Type B pancreatic cell (in vitro differentiated cells): ENCODE measurements at regions not wholly inside any gene's neighbourhood (a gene's known extent, or its start where the extent isn't known, plus 50 kb on each side); places are given as distances from the start of the nearest gene placed in this dataset.

Experiments used
- DNase-seq: peaks from one replicate; pipeline ENCODE4 v3.0.0; 2021; ENCODE audit warnings: mixed read lengths; ENCODE audit not compliant: unreplicated experiment; ENCODE audit errors: extremely low spot score
- H3K27ac Mint-ChIP-seq: 2 replicates; pipeline ENCODE4 v1.8.0; 2021; ENCODE audit warnings: mild to moderate bottlenecking, mixed read lengths
- H3K27me3 Mint-ChIP-seq: 2 replicates; pipeline ENCODE4 v1.8.0; 2021; ENCODE audit warnings: mixed read lengths
- H3K36me3 Mint-ChIP-seq: 2 replicates; pipeline ENCODE4 v1.8.0; 2021; ENCODE audit warnings: mixed read lengths
- H3K4me1 Mint-ChIP-seq: one replicate; pipeline ENCODE4 v1.8.0; 2021; ENCODE audit warnings: mixed read lengths; ENCODE audit not compliant: unreplicated experiment
- H3K4me3 Mint-ChIP-seq: 2 replicates; pipeline ENCODE4 v1.8.0; 2021; ENCODE audit warnings: mild to moderate bottlenecking, mixed read lengths
- H3K9me3 Mint-ChIP-seq: 2 replicates; pipeline ENCODE4 v1.8.0; 2021; ENCODE audit warnings: mixed read lengths
- TF ChIP-seq, protein P1 (sequence below): fragments of 200-600 bp; sonication (generic); conservative IDR thresholded peaks from 2 replicates; pipeline ENCODE4 v1.5.0; 2021; ENCODE audit warnings: antibody characterized with exemption, mild to moderate bottlenecking

DNA sequence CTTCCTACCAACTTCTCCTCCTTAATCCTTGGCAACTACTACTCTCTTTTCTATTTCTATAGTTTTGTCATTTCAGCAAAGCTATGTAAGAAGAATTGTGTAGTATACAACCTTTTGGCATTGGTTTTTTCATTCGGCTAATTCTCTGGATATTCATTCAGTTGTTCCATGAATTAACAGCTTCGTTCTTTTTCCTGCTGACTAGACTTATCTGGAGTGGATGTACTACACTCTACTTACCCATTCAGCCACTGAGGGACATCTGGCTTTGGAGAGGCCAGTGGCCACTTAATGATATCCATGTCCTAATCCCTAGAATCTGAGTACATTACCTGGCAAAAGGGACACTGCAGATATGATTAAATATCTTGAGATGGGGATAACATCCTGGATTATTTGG lies 623.9 kb downstream of the DOK5 start:
- no peak overlapping the region for H3K4me3 Mint-ChIP-seq
- no peaks in the 10 kb centered on the region for H3K36me3 Mint-ChIP-seq
- TF ChIP-seq, protein P1, sequence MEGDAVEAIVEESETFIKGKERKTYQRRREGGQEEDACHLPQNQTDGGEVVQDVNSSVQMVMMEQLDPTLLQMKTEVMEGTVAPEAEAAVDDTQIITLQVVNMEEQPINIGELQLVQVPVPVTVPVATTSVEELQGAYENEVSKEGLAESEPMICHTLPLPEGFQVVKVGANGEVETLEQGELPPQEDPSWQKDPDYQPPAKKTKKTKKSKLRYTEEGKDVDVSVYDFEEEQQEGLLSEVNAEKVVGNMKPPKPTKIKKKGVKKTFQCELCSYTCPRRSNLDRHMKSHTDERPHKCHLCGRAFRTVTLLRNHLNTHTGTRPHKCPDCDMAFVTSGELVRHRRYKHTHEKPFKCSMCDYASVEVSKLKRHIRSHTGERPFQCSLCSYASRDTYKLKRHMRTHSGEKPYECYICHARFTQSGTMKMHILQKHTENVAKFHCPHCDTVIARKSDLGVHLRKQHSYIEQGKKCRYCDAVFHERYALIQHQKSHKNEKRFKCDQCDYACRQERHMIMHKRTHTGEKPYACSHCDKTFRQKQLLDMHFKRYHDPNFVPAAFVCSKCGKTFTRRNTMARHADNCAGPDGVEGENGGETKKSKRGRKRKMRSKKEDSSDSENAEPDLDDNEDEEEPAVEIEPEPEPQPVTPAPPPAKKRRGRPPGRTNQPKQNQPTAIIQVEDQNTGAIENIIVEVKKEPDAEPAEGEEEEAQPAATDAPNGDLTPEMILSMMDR: no peak
- peaks cover 4% of the 10 kb centered on the region for H3K27me3 Mint-ChIP-seq
- peaks cover 8% of the 10 kb centered on the region for H3K9me3 Mint-ChIP-seq
- no peak overlapping the region for H3K27ac Mint-ChIP-seq
- no peak for DNase-seq
- peaks cover 19% of the 10 kb centered on the region for H3K4me1 Mint-ChIP-seq

DNA sequence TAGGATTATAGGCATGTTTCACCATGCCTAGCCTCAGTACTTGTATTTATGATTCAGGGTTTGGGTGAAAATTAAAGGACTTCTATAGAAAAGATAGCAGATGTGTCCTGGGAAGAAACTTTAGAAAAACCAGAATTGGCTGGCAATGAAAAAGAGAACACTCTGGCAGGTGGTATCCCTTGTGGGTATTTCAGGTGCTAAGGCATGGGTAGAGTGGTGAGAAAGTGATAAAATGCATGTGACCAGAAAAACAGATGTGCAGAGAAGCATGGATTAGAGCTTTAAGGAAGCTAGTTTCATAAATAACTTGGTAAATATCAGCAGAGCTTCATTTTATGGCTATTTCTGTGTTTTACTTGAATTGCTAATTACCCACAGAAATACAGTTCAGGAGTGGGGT lies 622.2 kb downstream of the DOK5 start:
- Mint-ChIP-seq H3K27me3 (peaks cover 4% of the 10 kb centered on the region), H3K4me1 (peaks cover 19% of the 10 kb centered on the region), H3K36me3 (no peaks in the 10 kb centered on the region), H3K4me3 (no peak overlapping the region), H3K9me3 (no peaks in the 10 kb centered on the region), H3K27ac (no peak overlapping the region)
- DNase-seq: no peak
- TF ChIP-seq, protein P1: no peak

DNA sequence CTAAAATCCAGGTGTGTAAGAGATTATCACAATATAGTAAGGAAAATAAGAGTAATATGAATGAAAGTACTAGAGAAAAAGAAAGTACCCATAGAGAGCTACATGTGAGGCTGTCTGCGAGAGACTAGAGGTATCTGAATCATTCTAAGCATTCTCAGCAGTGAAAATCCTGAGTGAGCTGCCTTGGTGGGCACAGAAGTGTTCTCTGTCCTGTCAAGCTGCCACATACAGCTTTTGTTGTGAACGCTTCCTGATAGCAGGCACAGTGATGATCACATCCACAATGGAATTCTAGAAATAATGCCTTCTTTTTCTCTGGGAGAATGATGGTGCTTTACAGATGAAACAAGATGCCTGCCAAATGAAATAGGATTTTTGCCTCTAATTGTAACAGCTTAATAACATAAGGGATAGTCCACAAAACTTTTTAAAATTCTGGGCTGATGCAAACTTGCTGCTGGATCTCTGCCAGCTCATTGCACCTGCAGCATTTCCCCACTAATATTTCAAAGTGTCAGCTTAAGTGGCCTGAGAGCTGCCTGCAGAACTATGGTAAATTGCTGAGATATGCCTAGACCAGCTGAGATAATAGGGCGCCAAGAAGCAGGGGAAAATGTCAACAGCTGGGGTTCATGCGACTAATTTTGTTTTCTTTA lies 620.5 kb downstream of the DOK5 start:
- Mint-ChIP-seq H3K36me3 (no peaks in the 10 kb centered on the region), H3K4me3 (peak overlapping the region; percentile 20), H3K27me3 (peaks cover 4% of the 10 kb centered on the region), H3K4me1 (peaks cover 19% of the 10 kb centered on the region), H3K27ac (peak overlapping the region; percentile 43), H3K9me3 (no peaks in the 10 kb centered on the region)
- TF ChIP-seq, protein P1: no peak
- DNase-seq: no peak

DNA sequence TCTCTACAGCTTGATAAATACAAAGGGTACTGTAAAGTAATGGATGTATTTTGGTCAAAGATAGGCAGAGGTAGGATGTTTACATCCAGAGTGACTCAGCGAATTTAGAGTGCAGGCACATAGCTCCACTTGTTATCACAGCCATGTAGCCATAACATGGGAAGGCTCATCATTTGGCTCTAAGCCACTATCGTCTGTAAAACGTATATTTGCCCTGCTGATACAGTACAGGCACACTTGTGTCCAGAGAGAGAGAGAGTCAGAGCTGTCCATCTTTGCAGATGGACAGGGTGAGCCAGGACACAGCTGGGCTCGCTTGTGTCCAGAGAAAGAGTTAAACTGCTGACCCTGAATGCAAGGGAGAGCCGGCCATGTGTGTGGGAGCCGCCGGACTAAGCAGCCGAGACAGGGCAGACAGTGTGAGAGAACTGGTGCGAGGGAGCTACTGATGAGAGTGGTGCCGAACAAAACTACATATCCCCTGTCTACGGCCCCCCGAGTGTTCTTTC lies 619.0 kb downstream of the DOK5 start:
- Mint-ChIP-seq H3K4me1 (peaks cover 19% of the 10 kb centered on the region), H3K9me3 (no peaks in the 10 kb centered on the region), H3K27ac (peak overlapping the region; percentile 5), H3K27me3 (peaks cover 4% of the 10 kb centered on the region), H3K4me3 (peak overlapping the region; percentile 57), H3K36me3 (no peaks in the 10 kb centered on the region)
- TF ChIP-seq, protein P1: no peak
- no peak for DNase-seq

DNA sequence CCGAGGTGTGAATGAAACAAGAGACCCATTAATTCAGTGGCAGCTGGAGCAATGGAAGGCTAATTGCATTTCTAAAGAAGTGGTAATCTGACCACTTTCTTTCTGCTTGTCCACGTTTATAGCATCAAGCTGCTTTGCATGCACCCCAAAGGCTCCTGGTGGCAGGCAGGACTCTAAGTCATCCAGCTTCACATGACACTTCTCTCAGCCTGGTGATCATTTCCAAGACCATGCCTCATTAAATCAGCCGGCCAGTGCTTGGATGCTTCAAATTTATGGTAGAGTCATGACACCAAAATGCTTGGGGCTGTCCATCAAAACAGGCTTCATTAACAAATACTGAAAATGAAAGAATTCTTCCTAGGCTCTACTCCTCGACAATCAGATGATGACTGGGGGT lies 614.9 kb downstream of the DOK5 start:
- H3K4me3 Mint-ChIP-seq: no peak overlapping the region
- H3K27me3 Mint-ChIP-seq: no peaks in the 10 kb centered on the region
- no peak for DNase-seq
- TF ChIP-seq, protein P1: no peak
- no peaks in the 10 kb centered on the region for H3K36me3 Mint-ChIP-seq
- no peak overlapping the region for H3K27ac Mint-ChIP-seq
- H3K4me1 Mint-ChIP-seq: peaks cover 5% of the 10 kb centered on the region
- no peaks in the 10 kb centered on the region for H3K9me3 Mint-ChIP-seq
